GM23248 (cell line): ENCODE measurements at regions not wholly inside any gene's neighbourhood (a gene's known extent, or its start where the extent isn't known, plus 50 kb on each side); places are given as distances from the start of the nearest gene placed in this dataset.

Source experiments
- EZH2 ChIP-seq: fragments of 200-600 bp; sonication (generic); IDR thresholded peaks from 2 replicates; pipeline ENCODE4 v1.6.1; 2018; ENCODE audit warnings: antibody characterized with exemption, mild to moderate bottlenecking; ENCODE audit not compliant: insufficient read depth, poor library complexity, severe bottlenecking
- EZH2phosphoT487 ChIP-seq: fragments of 200-600 bp; sonication (generic); IDR thresholded peaks from 2 replicates; pipeline ENCODE4 v1.6.1; 2018; ENCODE audit warnings: antibody characterized with exemption, moderate library complexity, mild to moderate bottlenecking, low read depth; ENCODE audit not compliant: insufficient read depth

- TF ChIP-seq EZH2, result no peak
- TF ChIP-seq EZH2phosphoT487, result no peak
Measured at GRCh38 chr1:191912517-191912916, 245.7 kb upstream of the RGS18 start.
